ENCODE measurements at regions not wholly inside any gene's neighbourhood (a gene's known extent, or its start where the extent isn't known, plus 50 kb on each side); places are given as distances from the start of the nearest gene placed in this dataset.
A peak's percentile ranks its signal among the peaks of the same experiment; 100 is the strongest.

- H3K79me2 ChIP-seq (ENCODE audit: control insufficient read depth, insufficient read depth, low read length) = no peaks in the 10 kb centered on the region
- no peaks in the 10 kb centered on the region for H4K20me1 ChIP-seq (ENCODE audit: control insufficient read depth, extremely low read depth, insufficient read depth, low read length)
- no peak overlapping the region for H3K4me3 ChIP-seq (replicated peaks in 1 of 4; ENCODE audit: control extremely low read depth in 1 of 4, insufficient read depth in 1 of 4, low read depth in 3 of 4, low read length in 4 of 4)
- H3K27ac ChIP-seq (ENCODE audit: insufficient read depth, low read length) = no peak overlapping the region
- no peak overlapping the region for H3K4me2 ChIP-seq (ENCODE audit: extremely low read depth, insufficient read depth, low read length)
- H3K27me3 ChIP-seq (ENCODE audit: control insufficient read depth, insufficient read depth, low read length) = no peaks in the 10 kb centered on the region
- no peaks in the 10 kb centered on the region for H3K36me3 ChIP-seq (ENCODE audit: control insufficient read depth, insufficient read depth, low read length)
- H3K9ac ChIP-seq (ENCODE audit: insufficient read depth, low read length) = no peak overlapping the region
- no peaks in the 10 kb centered on the region for H3K4me1 ChIP-seq (ENCODE audit: control insufficient read depth, extremely low read depth, insufficient read depth, low read length)
- H2AFZ ChIP-seq (ENCODE audit: low read length) = no peak overlapping the region
- DNase-seq (ENCODE audit: low read depth in 2 of 2) = peak; percentile 71 to 74
- no peaks in the 10 kb centered on the region for H3K9me3 ChIP-seq (ENCODE audit: control insufficient read depth, insufficient read depth, low read depth, low read length)
- TF ChIP-seq CTCF (conservative IDR thresholded peaks at IDR 0.05 in 1 of 2, IDR thresholded peaks at IDR 0.05 in 1 of 2; ENCODE audit: low read depth in 1 of 2, low read length in 2 of 2) = no peak
- no peak for TF ChIP-seq EZH2 (IDR thresholded peaks at IDR 0.05; ENCODE audit: low read length, missing control alignments)
These were observed 398.0 kb downstream of the TXNL1 start for GRCh38 chr18:56240405-56240804.

GRCh38 chr18:56238576-56238975 lies 399.8 kb downstream of the TXNL1 start:
- no peak overlapping the region for H3K27ac ChIP-seq (ENCODE audit: insufficient read depth, low read length)
- H2AFZ ChIP-seq (ENCODE audit: low read length) = no peak overlapping the region
- H3K36me3 ChIP-seq (ENCODE audit: control insufficient read depth, insufficient read depth, low read length) = no peaks in the 10 kb centered on the region
- DNase-seq (ENCODE audit: low read depth in 2 of 2) = no peak
- no peak overlapping the region for H3K4me3 ChIP-seq (replicated peaks in 1 of 4; ENCODE audit: control extremely low read depth in 1 of 4, insufficient read depth in 1 of 4, low read depth in 3 of 4, low read length in 4 of 4)
- H3K4me1 ChIP-seq (ENCODE audit: control insufficient read depth, extremely low read depth, insufficient read depth, low read length) = peaks cover 2% of the 10 kb centered on the region
- H3K79me2 ChIP-seq (ENCODE audit: control insufficient read depth, insufficient read depth, low read length) = no peaks in the 10 kb centered on the region
- no peak overlapping the region for H3K4me2 ChIP-seq (ENCODE audit: extremely low read depth, insufficient read depth, low read length)
- no peak overlapping the region for H3K9ac ChIP-seq (ENCODE audit: insufficient read depth, low read length)
- no peaks in the 10 kb centered on the region for H4K20me1 ChIP-seq (ENCODE audit: control insufficient read depth, extremely low read depth, insufficient read depth, low read length)
- no peaks in the 10 kb centered on the region for H3K9me3 ChIP-seq (ENCODE audit: control insufficient read depth, insufficient read depth, low read depth, low read length)
- TF ChIP-seq CTCF (conservative IDR thresholded peaks at IDR 0.05 in 1 of 2, IDR thresholded peaks at IDR 0.05 in 1 of 2; ENCODE audit: low read depth in 1 of 2, low read length in 2 of 2) (peak; percentile 7 to 16), EZH2 (IDR thresholded peaks at IDR 0.05; ENCODE audit: low read length, missing control alignments) (no peak)
- no peaks in the 10 kb centered on the region for H3K27me3 ChIP-seq (ENCODE audit: control insufficient read depth, insufficient read depth, low read length)

GRCh38 chr18:56235481-56236013 lies 402.8 kb downstream of the TXNL1 start:
- Histone ChIP-seq H3K27me3 (ENCODE audit: control insufficient read depth, insufficient read depth, low read length) (no peaks in the 10 kb centered on the region), H3K9me3 (ENCODE audit: control insufficient read depth, insufficient read depth, low read depth, low read length) (no peaks in the 10 kb centered on the region), H3K27ac (ENCODE audit: insufficient read depth, low read length) (no peak overlapping the region), H3K4me2 (ENCODE audit: extremely low read depth, insufficient read depth, low read length) (no peak overlapping the region), H3K36me3 (ENCODE audit: control insufficient read depth, insufficient read depth, low read length) (no peaks in the 10 kb centered on the region), H3K4me1 (ENCODE audit: control insufficient read depth, extremely low read depth, insufficient read depth, low read length) (peaks cover 2% of the 10 kb centered on the region), H3K79me2 (ENCODE audit: control insufficient read depth, insufficient read depth, low read length) (no peaks in the 10 kb centered on the region), H4K20me1 (ENCODE audit: control insufficient read depth, extremely low read depth, insufficient read depth, low read length) (no peaks in the 10 kb centered on the region), H3K4me3 (replicated peaks in 1 of 4; ENCODE audit: control extremely low read depth in 1 of 4, insufficient read depth in 1 of 4, low read depth in 3 of 4, low read length in 4 of 4) (no peak overlapping the region), H2AFZ (ENCODE audit: low read length) (no peak overlapping the region), H3K9ac (ENCODE audit: insufficient read depth, low read length) (no peak overlapping the region)
- peak in 1 of 2 donors; percentile 67 for DNase-seq (ENCODE audit: low read depth in 2 of 2)
- TF ChIP-seq EZH2 (IDR thresholded peaks at IDR 0.05; ENCODE audit: low read length, missing control alignments) (no peak), CTCF (conservative IDR thresholded peaks at IDR 0.05 in 1 of 2, IDR thresholded peaks at IDR 0.05 in 1 of 2; ENCODE audit: low read depth in 1 of 2, low read length in 2 of 2) (no peak)

Measured in fibroblast of lung (primary cell).